Adrenal gland (tissue), 9 donors: ENCODE measurements at regions not wholly inside any gene's neighbourhood (a gene's known extent, or its start where the extent isn't known, plus 50 kb on each side); places are given as distances from the start of the nearest gene placed in this dataset.

Source experiments
- DNase-seq, 7 donors: peaks; one replicate each; pipeline ENCODE4 v3.0.0-alpha.2; 2019 to 2020
- H3K27ac ChIP-seq, 5 donors: fragments of 200-600 bp; sonication (generic) in 4 of 5; 1 replicate in 3 of 5; 2 replicates in 2 of 5; pipeline versions ENCODE4 v1.5.1 to v1.8.0; 2016 to 2020; ENCODE audit warnings: mild to moderate bottlenecking in 1 of 5
- H3K27me3 ChIP-seq: fragments of 200-600 bp; 2 replicates; pipeline ENCODE4 v1.8.0; 2021
- H3K36me3 ChIP-seq, 2 donors: fragments of 200-600 bp; replicated peaks in 1 of 2; 1 replicate in 1 of 2; 2 replicates in 1 of 2; pipeline versions ENCODE4 v1.5.1 to v1.8.0; 2018 to 2022
- H3K4me1 ChIP-seq, 2 donors: fragments of 200-600 bp; replicated peaks in 1 of 2; 1 replicate in 1 of 2; 2 replicates in 1 of 2; pipeline versions ENCODE4 v1.5.1 to v1.8.0; 2018 to 2021
- H3K4me3 ChIP-seq, 4 donors: fragments of 200-600 bp; sonication (generic) in 3 of 4; one replicate each; pipeline ENCODE4 v1.5.1; 2016 to 2018
- H3K9me3 ChIP-seq, 3 donors: fragments of 200-600 bp; sonication (generic) in 1 of 3; replicated peaks in 1 of 3; 1 replicate in 2 of 3; 2 replicates in 1 of 3; pipeline versions ENCODE4 v1.5.1 to v1.8.0; 2016 to 2021
- POLR2A ChIP-seq, 2 donors: fragments of 450-650 bp; IDR thresholded peaks; one replicate each; pipeline ENCODE4 v1.6.1; 2017; ENCODE audit warnings: antibody characterized with exemption in 2 of 2, mild to moderate bottlenecking in 2 of 2, moderate library complexity in 1 of 2
- WGBS, 4 donors: extraction: QIAGEN DNeasy Blood & Tissue Kit in 2 of 4; methylation state at CpG; one replicate each; pipeline versions ENCODE4 v1.1.5 to v1.1.7; 2013 to 2017; 5-methylcytosine and 5-hydroxymethylcytosine counted together
- intact Hi-C, 2 donors: fragments of 100-400 bp; cut with DNase I; formaldehyde crosslinking; loops; one replicate each; pipeline versions ENCODE4 v1.14.1 to v1.15.0; 2022 to 2023
- TF ChIP-seq, protein P1 (sequence below), 6 experiments: fragments of 450-650 bp in 4 of 6; fragments of 200-600 bp in 2 of 6; sonication (generic) in 1 of 6; IDR thresholded peaks; 1 replicate in 5 of 6; 2 replicates in 1 of 6; pipeline versions ENCODE4 v1.5.1 to v1.8.0; 2016 to 2021; ENCODE audit warnings: antibody characterized with exemption in 6 of 6, mild to moderate bottlenecking in 2 of 6, moderate library complexity in 1 of 6
- donor health status: healthy with polysubstance abuse.
- donor health status: Bipolar disorder and iron deficiency.
- donor health status: DM: yes; HTN: yes; CAD: no.
- donor health status: DM: no; HTN: no; CAD: no.
- donor health status: DM: no; HTN: no; CAD: no.

DNA sequence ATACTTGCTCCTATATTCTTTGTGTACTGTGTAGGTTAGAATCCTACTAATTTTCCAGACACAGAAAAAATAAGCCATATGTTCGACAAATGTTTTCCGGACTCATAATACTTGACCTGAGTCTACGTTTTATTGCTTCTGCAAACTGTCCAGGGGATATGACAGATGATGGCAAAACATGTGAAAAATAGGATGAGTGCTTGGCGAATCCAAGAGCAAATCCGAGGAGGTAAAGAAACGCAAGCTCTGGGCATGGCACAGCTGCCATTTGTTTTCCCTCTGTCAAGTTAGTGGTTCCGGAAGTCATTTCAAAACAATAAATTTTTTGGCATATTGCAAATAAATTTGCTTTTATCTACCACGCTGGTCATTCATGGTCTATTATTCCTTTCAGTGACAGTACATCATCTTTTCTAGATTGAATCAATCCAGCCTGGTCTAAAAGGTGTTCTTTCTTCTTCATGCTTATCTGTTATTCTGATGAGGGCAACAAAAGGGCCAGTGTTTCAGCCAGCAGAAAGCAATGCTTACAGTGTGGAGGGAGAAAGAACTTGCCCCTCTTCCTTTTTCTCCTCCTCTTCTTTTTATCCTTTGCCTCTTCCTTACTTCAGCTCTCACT lies 476.1 kb upstream of the SOX11 start:
- H3K27me3 ChIP-seq: no peaks in the 10 kb centered on the region
- H3K27ac ChIP-seq: no peak overlapping the region
- 55 to 63% (median 60%) methylated on average over 8 of the region's 8 CpGs for WGBS, 4 donors
- H3K9me3 ChIP-seq: no peaks in the 10 kb centered on the region
- H3K36me3 ChIP-seq: no peaks in the 10 kb centered on the region
- intact Hi-C loops: no loop called here
- no peak for DNase-seq
- TF ChIP-seq, protein P1, sequence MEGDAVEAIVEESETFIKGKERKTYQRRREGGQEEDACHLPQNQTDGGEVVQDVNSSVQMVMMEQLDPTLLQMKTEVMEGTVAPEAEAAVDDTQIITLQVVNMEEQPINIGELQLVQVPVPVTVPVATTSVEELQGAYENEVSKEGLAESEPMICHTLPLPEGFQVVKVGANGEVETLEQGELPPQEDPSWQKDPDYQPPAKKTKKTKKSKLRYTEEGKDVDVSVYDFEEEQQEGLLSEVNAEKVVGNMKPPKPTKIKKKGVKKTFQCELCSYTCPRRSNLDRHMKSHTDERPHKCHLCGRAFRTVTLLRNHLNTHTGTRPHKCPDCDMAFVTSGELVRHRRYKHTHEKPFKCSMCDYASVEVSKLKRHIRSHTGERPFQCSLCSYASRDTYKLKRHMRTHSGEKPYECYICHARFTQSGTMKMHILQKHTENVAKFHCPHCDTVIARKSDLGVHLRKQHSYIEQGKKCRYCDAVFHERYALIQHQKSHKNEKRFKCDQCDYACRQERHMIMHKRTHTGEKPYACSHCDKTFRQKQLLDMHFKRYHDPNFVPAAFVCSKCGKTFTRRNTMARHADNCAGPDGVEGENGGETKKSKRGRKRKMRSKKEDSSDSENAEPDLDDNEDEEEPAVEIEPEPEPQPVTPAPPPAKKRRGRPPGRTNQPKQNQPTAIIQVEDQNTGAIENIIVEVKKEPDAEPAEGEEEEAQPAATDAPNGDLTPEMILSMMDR (IDR thresholded peaks at IDR 0.05): no peak
- TF ChIP-seq POLR2A (IDR thresholded peaks at IDR 0.05): no peak
- H3K4me3 ChIP-seq: no peak overlapping the region
- no peaks in the 10 kb centered on the region for H3K4me1 ChIP-seq

DNA sequence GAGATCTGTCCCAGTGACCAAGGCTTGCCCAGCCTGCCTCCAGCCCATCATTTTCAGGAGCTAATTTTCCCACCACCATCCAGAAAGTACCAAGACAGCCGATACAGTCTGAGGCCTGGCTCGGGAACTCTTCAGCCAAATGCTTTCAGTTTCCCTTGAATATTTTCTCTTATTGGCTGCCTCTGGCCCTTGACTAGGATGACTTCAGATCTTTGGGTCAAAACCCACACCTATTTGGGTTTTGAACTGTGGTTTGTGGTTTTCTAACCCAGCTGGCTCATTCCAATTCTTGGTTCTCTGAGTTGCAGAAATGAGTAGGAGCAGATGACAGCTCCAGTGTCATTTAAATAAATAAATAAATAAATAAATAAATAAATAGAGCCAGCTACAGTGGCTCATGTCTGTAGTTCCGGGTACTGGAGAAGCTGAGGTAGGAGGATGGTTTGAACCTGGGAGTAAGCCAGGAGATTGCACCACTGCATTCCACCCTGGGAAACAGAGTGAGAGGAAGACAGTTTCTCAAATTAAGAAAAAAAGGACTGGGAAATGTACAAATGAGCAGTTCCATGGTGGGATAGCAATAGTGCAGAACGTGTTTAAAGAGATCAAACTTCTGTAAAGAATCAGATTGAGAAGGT lies 465.0 kb upstream of the SOX11 start:
- 72 to 78% (median 74%) methylated on average over 4 of the region's 4 CpGs for WGBS, 4 donors
- Histone ChIP-seq H3K27ac (no peak overlapping the region), H3K4me1 (no peaks in the 10 kb centered on the region), H3K9me3 (no peaks in the 10 kb centered on the region), H3K27me3 (no peaks in the 10 kb centered on the region), H3K4me3 (no peak overlapping the region), H3K36me3 (no peaks in the 10 kb centered on the region)
- TF ChIP-seq, protein P1 (IDR thresholded peaks at IDR 0.05): no peak
- no peak for TF ChIP-seq POLR2A (IDR thresholded peaks at IDR 0.05)
- intact Hi-C loops: no loop called here
- no peak for DNase-seq

DNA sequence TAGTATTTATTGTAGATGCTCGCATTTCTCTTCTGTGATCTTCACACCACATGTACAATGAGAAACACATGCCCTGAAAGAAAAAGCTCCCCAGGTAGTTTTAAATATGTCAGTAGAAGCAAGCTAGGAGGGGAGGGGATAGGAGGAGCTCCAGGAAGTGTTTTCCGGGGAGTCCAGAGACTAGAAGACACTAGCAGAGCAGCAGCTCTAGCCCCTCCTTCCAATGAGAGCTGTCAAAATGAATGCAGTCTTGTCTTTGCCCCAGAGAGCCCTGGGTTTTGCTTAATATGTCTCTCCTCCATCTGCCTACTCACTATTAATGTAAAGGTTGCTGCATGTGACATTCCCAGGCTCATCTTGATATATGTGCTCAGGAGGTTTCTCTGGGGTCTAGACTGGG lies 462.6 kb upstream of the SOX11 start:
- no peak overlapping the region for H3K27ac ChIP-seq
- intact Hi-C loops: no loop called here
- TF ChIP-seq POLR2A (IDR thresholded peaks at IDR 0.05): no peak
- TF ChIP-seq, protein P1 (IDR thresholded peaks at IDR 0.05): no peak
- no peaks in the 10 kb centered on the region for H3K9me3 ChIP-seq
- H3K4me3 ChIP-seq: no peak overlapping the region
- WGBS, 4 donors: 29 to 55% (median 54%) methylated on average over 2 of the region's 2 CpGs
- no peaks in the 10 kb centered on the region for H3K27me3 ChIP-seq
- no peaks in the 10 kb centered on the region for H3K36me3 ChIP-seq
- no peak for DNase-seq
- H3K4me1 ChIP-seq: no peaks in the 10 kb centered on the region

DNA sequence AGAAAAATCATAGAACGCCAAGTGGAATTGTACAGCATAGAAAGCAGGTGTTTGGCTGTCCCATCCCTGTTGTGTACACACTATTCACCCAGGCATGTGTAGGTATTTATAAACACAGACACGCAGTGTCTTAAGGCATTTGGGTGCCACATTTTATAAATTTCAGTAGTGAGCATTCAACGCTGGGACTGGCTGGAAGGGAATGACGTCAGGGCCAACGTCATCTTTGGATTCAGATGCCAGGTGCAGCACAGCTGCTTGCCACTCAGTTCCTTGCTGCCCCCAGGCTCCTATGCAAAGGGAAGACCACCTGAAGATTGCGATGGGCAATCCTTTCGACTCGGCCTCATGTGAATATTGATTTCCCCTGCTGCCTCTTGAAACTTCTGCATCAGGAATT lies 461.7 kb upstream of the SOX11 start:
- no peak overlapping the region for H3K27ac ChIP-seq
- no peaks in the 10 kb centered on the region for H3K9me3 ChIP-seq
- intact Hi-C loops: no loop called here
- TF ChIP-seq POLR2A (IDR thresholded peaks at IDR 0.05): no peak
- TF ChIP-seq, protein P1 (IDR thresholded peaks at IDR 0.05): no peak
- H3K4me1 ChIP-seq: no peaks in the 10 kb centered on the region
- 71 to 82% (median 74%) methylated on average over 7 to 8 of the region's 8 CpGs for WGBS, 4 donors
- no peaks in the 10 kb centered on the region for H3K36me3 ChIP-seq
- H3K27me3 ChIP-seq: no peaks in the 10 kb centered on the region
- no peak for DNase-seq
- H3K4me3 ChIP-seq: no peak overlapping the region
